ENCODE measurements at regions not wholly inside any gene's neighbourhood (a gene's known extent, or its start where the extent isn't known, plus 50 kb on each side); places are given as distances from the start of the nearest gene placed in this dataset.

GRCh38 chr18:8522756-8523155 is 86.5 kb upstream of the RAB12 start:
- Histone ChIP-seq H3K9ac (ENCODE audit: low read length) (no peak overlapping the region), H3K4me3 (ENCODE audit: insufficient read depth, low read depth, low read length) (no peak overlapping the region), H3K36me3 (ENCODE audit: insufficient read depth, low read length) (no peaks in the 10 kb centered on the region), H3K4me1 (ENCODE audit: insufficient read depth, low read length) (no peaks in the 10 kb centered on the region), H3K9me3 (ENCODE audit: insufficient read depth, low read depth, low read length) (peaks cover 10% of the 10 kb centered on the region), H3K27ac (ENCODE audit: low read depth, low read length) (no peak overlapping the region), H3K79me2 (ENCODE audit: insufficient read depth, low read length) (no peaks in the 10 kb centered on the region), H2AFZ (ENCODE audit: low read depth, low read length) (no peak overlapping the region), H3K27me3 (ENCODE audit: insufficient read depth, low read length) (peaks cover 5% of the 10 kb centered on the region), H3K4me2 (ENCODE audit: low read length) (no peak overlapping the region), H4K20me1 (ENCODE audit: insufficient read depth, low read length) (no peaks in the 10 kb centered on the region)
- Mint-ChIP-seq H3K4me3 (ENCODE audit: unreplicated experiment) (no peak overlapping the region), H3K4me1 (ENCODE audit: low read depth, unreplicated experiment) (peaks cover 26% of the 10 kb centered on the region), H3K36me3 (ENCODE audit: low read depth, unreplicated experiment) (no peaks in the 10 kb centered on the region), H3K27ac (ENCODE audit: unreplicated experiment) (no peak overlapping the region), H3K9me3 (ENCODE audit: unreplicated experiment) (peaks cover under 1% of the 10 kb centered on the region), H3K27me3 (ENCODE audit: low read depth, unreplicated experiment) (peaks cover 3% of the 10 kb centered on the region)
- FAIRE-seq (no peak), DNase-seq (ENCODE audit: low read depth) (no peak)
- TF ChIP-seq CTCF (IDR thresholded peaks at IDR 0.05; ENCODE audit: insufficient read depth, low read depth, low read length) (no peak), EZH2 (IDR thresholded peaks at IDR 0.05; ENCODE audit: insufficient read depth, low read length) (no peak)

GRCh38 chr18:8525692-8526091 is 83.5 kb upstream of the RAB12 start:
- H4K20me1 ChIP-seq (ENCODE audit: insufficient read depth, low read length), result no peaks in the 10 kb centered on the region
- DNase-seq (ENCODE audit: low read depth) (no peak), FAIRE-seq (no peak)
- H3K9me3 ChIP-seq (ENCODE audit: insufficient read depth, low read depth, low read length), result peaks cover 5% of the 10 kb centered on the region
- no peaks in the 10 kb centered on the region for H3K36me3 ChIP-seq (ENCODE audit: insufficient read depth, low read length)
- H3K4me3 Mint-ChIP-seq (ENCODE audit: unreplicated experiment), result no peak overlapping the region
- peaks cover 5% of the 10 kb centered on the region for H3K27me3 ChIP-seq (ENCODE audit: insufficient read depth, low read length)
- H3K9ac ChIP-seq (ENCODE audit: low read length), result no peak overlapping the region
- TF ChIP-seq CTCF (IDR thresholded peaks at IDR 0.05; ENCODE audit: insufficient read depth, low read depth, low read length) (no peak), EZH2 (IDR thresholded peaks at IDR 0.05; ENCODE audit: insufficient read depth, low read length) (no peak)
- H3K4me2 ChIP-seq (ENCODE audit: low read length), result no peak overlapping the region
- no peaks in the 10 kb centered on the region for H3K79me2 ChIP-seq (ENCODE audit: insufficient read depth, low read length)
- no peak overlapping the region for H3K27ac ChIP-seq (ENCODE audit: low read depth, low read length)
- H3K27me3 Mint-ChIP-seq (ENCODE audit: low read depth, unreplicated experiment), result peaks cover 6% of the 10 kb centered on the region
- no peak overlapping the region for H3K27ac Mint-ChIP-seq (ENCODE audit: unreplicated experiment)
- no peak overlapping the region for H3K4me3 ChIP-seq (ENCODE audit: insufficient read depth, low read depth, low read length)
- peaks cover 3% of the 10 kb centered on the region for H3K36me3 Mint-ChIP-seq (ENCODE audit: low read depth, unreplicated experiment)
- peaks cover 8% of the 10 kb centered on the region for H3K9me3 Mint-ChIP-seq (ENCODE audit: unreplicated experiment)
- peaks cover 26% of the 10 kb centered on the region for H3K4me1 Mint-ChIP-seq (ENCODE audit: low read depth, unreplicated experiment)
- no peak overlapping the region for H2AFZ ChIP-seq (ENCODE audit: low read depth, low read length)
- H3K4me1 ChIP-seq (ENCODE audit: insufficient read depth, low read length), result no peaks in the 10 kb centered on the region

GRCh38 chr18:8526332-8526731 is 82.9 kb upstream of the RAB12 start:
- peaks cover 4% of the 10 kb centered on the region for H3K27me3 ChIP-seq (ENCODE audit: insufficient read depth, low read length)
- no peak overlapping the region for H3K4me3 ChIP-seq (ENCODE audit: insufficient read depth, low read depth, low read length)
- Mint-ChIP-seq H3K36me3 (ENCODE audit: low read depth, unreplicated experiment) (peaks cover 3% of the 10 kb centered on the region), H3K27ac (ENCODE audit: unreplicated experiment) (no peak overlapping the region), H3K4me1 (ENCODE audit: low read depth, unreplicated experiment) (peaks cover 26% of the 10 kb centered on the region), H3K27me3 (ENCODE audit: low read depth, unreplicated experiment) (peaks cover 6% of the 10 kb centered on the region), H3K9me3 (ENCODE audit: unreplicated experiment) (peaks cover 10% of the 10 kb centered on the region), H3K4me3 (ENCODE audit: unreplicated experiment) (no peak overlapping the region)
- H3K9ac ChIP-seq (ENCODE audit: low read length), result no peak overlapping the region
- no peaks in the 10 kb centered on the region for H4K20me1 ChIP-seq (ENCODE audit: insufficient read depth, low read length)
- H3K4me1 ChIP-seq (ENCODE audit: insufficient read depth, low read length), result no peaks in the 10 kb centered on the region
- DNase-seq (ENCODE audit: low read depth) (no peak), FAIRE-seq (no peak)
- no peaks in the 10 kb centered on the region for H3K36me3 ChIP-seq (ENCODE audit: insufficient read depth, low read length)
- TF ChIP-seq CTCF (IDR thresholded peaks at IDR 0.05; ENCODE audit: insufficient read depth, low read depth, low read length), result no peak
- TF ChIP-seq EZH2 (IDR thresholded peaks at IDR 0.05; ENCODE audit: insufficient read depth, low read length), result no peak
- H2AFZ ChIP-seq (ENCODE audit: low read depth, low read length), result no peak overlapping the region
- no peak overlapping the region for H3K4me2 ChIP-seq (ENCODE audit: low read length)
- H3K9me3 ChIP-seq (ENCODE audit: insufficient read depth, low read depth, low read length), result peaks cover 3% of the 10 kb centered on the region
- H3K79me2 ChIP-seq (ENCODE audit: insufficient read depth, low read length), result no peaks in the 10 kb centered on the region
- H3K27ac ChIP-seq (ENCODE audit: low read depth, low read length), result no peak overlapping the region
